HT-29 (cell line): ENCODE measurements at regions not wholly inside any gene's neighbourhood (a gene's known extent, or its start where the extent isn't known, plus 50 kb on each side); places are given as distances from the start of the nearest gene placed in this dataset.
A peak's percentile ranks its signal among the peaks of the same experiment; 100 is the strongest.
"Not testable (repeated sequence)": the region's sequence is repeated elsewhere in the genome, so short reads cannot be mapped to it uniquely, and the experiment has no call there.

Source experiments
- DNase-seq: peaks from one replicate; pipeline ENCODE4 v3.0.0-alpha.2; 2015; ENCODE audit warnings: low spot score

DNA sequence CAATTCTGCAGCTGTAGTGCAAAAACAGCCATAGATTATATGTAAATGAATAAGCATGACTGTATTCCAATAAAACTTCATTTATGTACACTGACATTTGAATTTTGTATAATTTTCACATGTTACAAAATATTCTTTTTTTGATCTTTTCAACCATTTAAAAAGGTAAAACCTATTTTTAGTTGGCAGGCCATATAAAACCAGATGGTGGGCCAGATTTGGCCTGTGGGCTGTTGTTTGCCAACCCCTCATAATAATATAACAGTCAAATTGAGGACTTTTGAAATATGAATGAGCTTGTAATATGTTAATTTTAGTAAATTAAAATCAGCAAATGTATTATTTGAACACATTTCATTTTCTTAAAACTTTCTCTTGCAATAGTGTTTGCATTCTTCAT lies 913.4 kb downstream of the TLE1 start:
- DNase-seq, result no peak

DNA sequence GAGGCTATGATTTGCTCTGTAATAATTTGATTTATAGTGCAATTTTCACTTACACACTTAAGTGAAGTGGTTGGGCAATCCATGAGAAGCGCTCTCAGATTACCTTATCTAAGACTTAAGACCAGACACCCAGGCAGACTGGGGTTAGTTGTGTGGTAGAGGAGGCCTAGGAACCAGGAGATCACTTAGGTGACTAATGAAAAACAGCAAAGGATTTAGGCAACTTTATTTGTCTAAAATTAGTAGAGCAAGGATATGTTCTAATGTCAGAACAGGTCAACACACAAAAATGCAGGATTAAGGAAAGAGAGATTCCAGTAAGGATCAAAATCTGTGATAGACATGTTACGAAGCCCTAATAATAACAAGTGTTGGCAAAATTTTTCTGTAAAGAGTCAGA lies 913.8 kb downstream of the TLE1 start:
- DNase-seq, result no peak

DNA sequence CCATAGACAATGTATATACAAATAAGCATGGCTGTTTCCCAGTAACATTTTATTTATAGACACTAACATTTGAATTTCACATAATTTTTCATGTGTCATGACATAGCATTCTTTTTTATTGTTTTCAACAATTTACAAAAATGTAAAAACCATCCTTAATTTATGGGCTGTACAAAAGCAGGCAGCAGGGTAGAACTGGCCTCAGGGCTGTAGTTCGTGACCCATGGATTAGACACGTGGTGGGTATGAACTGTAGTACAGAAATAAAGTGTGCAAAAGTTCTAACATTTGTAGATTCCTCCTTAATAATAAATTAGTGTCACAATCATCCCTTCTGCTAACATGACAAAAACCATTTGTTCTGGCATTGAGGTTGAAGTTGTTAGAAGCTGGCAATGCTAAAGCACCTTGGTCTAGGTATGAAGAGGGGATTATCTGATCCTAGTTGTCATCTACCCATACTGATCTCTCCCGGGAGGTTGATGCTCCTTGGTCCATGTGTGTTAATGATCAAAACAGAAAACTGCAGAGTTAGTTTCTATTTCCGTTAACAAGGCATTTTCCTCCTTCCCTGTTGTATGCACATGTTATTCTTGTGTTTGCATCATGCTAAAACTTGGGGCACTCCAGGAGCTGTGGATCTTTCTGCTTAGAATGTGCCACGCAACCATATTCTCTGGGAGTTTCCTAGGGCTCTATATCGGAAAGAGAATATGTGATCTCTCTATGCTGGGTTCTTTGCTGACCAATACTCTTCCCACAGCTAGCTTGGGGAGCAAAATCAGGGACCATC lies 917.6 kb downstream of the TLE1 start:
- DNase-seq, result no peak

DNA sequence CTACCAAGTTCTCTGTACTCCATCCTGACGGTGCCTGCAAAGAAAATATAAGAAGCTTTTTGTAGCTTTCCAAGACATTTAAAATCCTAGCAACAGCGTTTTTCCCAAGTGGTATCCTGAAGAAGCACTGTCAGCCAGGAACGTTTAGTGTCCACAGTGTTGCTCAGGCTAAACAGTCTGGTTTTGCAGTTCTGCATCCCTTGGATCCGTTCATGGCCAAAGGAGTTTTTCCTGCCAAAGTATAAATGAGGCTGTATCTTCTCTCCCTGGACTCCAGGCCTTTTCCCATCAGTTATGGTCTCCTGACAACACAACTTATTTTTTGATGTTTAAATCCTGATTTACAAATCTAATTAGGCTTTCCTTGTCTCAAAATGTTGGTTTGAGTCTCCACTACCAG lies 925.8 kb downstream of the TLE1 start:
- DNase-seq, result no peak

DNA sequence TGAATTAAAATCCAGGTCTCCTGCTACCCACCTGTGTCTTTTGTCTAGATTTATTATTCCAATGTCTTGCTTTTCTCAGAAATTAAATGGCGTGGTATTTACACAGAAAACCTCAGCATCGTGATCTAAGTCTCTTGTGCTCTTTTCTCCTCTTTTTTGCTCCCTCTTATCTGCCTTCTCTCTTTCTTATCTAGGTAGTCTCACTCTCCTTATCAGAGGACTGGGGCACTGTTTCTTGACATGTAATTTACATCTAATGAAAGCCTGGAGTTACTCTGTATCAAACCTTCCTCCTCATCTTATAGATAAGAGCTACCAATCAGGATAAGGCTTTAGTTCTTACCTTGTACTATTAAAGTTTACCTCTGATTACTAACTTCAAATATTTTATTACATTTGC lies 933.8 kb downstream of the TLE1 start:
- DNase-seq, result no peak

DNA sequence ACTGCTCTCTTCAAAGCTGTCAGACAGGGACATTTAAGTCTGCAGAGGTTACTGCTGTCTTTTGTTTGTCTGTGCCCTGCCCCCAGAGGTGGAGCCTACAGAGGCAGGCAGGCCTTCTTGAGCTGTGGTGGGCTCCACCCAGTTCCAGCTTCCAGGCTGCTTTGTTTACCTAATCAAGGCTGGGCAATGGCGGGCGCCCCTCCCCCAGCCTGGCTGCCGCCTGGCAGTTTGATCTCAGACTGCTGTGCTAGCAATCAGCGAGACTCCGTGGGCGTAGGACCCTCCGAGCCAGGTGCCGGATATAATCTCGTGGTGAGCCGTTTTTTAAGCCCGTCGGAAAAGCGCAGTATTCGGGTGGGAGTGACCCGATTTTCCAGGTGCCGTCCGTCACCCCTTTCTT lies 942.3 kb downstream of the TLE1 start:
- DNase-seq, result not testable (repeated sequence)

DNA sequence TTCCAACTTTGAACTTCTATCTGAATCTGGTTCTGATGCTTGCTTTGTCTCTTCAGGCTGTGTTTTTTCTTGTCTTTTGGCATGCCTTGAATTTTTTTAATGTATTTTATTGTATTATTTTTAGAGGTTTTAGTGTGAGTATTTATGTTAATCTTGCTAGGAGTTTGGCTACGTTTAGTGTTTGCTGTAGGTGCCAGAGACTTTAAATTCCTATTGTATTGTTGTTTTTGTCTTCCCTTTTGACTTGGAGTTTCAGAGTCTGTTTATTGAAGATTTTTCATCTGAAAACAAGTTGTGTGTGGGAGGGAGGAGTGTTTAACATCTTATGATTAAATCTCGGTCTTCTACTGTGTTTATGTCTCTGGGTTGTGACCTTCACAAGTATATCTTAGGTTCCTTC lies 956.8 kb downstream of the TLE1 start:
- no peak for DNase-seq

DNA sequence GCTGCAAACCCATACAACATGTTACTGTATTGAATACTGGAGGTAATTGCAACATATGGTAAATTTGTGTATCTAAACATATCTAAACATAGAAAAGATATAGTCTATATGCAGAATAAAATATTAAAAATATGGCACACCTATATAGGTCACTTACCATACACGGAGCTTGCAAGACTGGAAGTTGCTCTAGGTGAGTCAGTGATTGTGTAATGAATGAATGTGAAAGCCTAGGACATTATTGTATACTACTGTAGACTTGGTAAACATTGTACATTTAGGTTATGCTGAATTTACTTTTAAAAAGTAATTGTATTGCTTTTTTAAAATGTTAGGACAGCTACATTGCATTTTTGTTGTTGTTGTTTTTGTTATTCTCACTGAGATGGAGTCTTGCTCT lies 968.8 kb downstream of the TLE1 start:
- DNase-seq, result no peak

DNA sequence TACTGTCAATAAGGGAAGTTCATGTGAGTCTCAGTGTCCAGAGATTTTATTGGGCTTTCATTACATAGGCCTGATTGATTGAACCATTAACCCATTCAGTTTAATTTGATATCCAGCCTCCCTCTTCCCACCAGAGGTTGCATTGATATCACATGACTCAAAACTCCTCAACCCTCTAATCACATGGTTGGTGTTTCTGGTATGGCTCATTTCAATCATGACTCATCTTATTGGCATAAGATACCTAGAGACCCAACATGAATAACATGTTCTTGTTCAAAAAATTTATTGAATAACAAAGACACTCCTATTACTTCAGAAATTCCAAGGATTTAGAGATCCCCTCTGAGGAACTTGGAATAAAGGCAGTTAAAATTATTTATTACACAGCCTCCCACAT lies 982.2 kb downstream of the TLE1 start:
- no peak for DNase-seq

DNA sequence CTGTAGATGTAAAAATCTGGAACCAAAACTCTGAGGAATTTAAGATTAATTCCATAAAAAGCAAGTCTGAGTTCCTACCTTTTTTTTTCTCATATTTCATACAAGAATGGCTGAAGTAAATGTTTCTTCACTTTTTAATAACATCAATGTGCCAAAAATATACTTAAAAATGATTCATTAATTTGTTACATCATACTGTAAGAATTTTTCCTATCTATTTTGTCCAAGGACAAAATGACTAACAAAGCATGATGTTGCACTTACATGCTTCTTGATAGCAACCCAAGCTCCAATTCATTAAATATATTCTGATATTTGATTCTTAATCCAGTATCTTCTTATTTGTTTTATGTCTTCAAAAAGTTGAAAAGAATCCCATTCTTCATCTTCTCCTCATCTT lies 988.3 kb downstream of the TLE1 start:
- DNase-seq, result no peak

DNA sequence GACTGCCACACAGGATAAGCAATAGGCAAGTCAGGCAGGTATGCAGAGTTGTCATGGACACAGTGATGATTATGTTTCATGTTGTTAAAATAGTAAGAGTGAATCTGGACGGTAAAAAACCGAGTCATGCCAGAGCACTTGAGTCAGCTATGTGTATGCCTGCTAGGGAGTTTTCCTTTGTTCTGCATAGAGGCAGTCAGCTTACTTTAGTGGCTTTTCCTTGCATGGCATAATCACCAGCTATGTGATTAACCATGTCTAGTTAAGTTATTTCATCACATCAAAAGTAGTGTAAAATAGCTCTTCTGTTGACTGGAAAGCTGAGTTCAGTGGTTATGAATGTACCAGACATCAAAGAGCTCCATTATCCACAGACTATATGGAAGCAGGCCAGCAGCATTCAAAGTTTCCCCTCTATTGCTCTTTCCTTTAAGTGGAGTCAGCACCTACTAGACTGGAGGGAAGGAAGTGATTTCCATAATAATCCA lies 989.8 kb downstream of the TLE1 start:
- no peak for DNase-seq

DNA sequence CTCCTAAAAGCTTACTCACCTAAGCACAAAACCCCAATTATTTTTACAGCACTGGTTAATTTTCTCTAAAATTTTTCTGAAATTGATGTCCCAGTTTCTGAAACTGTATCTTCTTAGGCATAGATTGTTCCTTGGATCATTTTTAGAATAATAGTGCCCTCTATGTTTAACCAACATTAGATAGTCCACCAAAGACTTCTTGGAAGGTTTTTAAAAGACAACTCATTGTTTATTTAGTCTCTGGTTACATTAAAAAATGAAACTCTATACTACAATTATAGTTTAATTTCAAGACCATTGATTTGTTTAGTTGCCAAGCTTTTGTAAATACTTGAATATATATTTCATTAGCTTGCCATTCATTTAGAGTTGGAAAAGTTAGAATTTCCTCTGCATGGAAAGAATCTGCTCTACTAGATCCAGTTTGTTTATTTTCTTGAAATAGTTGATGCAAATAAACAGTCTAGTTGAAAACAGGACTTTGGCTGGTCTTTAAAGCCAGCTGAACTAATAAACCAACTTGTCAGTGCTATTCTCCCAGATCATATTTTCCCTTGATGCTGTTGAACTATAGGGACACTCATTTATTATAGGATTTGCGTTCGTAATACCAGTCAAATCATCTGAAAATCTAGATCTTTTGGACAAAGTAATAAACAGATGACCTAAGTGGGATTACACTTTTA lies 990.5 kb downstream of the TLE1 start:
- DNase-seq, result no peak

DNA sequence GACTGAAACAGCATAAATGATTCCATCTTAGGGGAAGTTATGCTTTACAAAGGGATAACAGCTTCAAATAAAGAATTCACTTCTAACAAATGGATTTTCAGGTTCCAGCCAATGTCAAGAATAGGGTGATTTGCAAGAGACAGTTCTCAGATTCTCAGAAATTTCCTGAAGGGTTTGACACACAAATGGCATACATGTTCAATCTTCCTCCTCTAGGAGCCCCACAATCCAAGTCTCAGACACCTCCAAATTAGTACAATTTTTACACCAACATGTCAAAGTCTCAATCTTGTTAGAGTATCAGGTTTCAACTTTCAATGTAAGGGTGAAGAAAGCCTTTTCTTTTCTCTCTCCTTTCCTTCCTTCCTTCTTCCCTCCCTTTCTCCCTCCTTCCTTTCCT lies 996.6 kb downstream of the TLE1 start:
- no peak for DNase-seq

DNA sequence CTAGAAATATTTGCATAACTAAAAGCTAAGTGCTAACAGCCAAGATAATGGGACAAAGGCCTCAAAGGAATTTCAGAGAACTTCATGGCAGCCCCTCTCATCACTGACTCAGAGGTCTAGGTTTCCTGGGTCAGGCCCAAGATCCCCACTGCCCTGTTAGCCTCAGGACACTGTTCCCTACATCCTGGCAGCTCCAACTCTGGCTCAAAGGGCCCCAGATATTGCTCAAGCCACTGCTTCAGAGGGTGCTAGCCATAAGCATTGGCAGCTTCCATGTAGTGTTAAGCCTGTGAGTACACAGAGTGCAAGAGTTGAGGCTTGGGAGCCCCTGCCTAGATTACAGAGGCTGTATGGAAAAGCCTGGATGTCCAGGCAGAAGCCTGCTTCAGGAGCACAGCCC lies 998.1 kb downstream of the TLE1 start:
- DNase-seq, result no peak

DNA sequence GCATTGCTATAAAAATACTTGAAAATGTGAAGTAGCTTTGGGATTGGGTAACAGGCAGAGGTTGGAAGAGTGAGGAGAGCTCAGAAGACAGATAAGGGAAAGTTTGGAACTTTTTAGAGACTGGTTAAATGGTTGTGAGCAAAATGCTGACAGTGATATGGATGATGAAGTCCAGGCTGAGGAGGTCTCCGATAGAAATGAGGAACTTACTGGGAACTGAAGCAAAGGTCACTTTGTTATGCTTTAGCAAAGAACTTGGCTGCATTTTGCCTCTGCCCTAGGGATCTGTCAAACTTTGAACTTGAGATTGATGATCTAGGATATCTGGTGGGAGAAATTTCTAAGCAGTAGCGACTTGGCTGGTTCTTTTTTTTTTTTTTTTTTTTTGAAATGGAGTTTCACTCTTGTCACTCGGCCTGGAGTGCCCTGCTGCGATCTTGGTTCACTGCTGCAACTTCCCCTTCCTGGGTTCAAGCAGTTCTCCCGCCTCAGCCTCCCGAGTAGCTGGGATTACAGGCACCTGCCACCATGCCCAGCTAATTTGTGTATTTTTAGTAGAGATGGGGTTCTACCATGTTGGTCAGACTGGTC lies 998.9 kb downstream of the TLE1 start:
- DNase-seq, result no peak

DNA sequence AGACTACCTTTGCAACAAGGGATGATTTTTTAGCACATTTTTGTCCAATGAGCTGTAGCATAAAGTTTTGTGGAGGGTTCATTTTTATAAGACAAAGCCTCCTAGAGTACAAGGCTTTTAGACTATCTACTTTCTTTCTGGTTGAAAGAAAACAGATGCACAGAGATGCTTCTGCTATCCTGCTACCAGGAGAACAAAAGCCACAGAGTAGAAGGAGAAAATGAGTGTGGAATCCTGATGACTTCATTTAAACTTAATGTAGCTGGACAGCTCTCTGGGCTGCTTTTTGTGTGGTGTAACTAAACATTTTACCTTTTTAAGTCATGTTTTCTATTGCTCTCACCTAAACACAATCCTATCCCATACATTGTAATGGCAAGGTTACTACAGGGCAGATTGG lies 1009.4 kb downstream of the TLE1 start:
- DNase-seq, result no peak

DNA sequence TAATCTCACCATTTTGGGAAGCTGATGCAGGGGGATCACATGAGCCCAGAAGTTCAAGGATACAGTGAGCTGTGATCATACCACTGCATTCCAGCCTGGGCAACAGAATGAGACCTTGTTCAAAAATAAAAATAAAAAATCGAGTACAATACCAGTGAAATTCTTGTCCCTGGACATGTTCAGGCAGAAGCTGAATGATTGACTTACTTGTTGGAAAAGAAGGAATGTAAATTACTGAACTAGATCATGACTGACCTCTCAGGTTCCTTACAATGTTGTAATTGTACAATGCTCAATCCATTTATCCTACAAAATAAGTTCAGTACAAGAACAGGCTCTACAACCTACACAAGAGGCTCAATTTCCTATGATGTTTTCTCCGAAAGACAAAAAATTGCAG lies 1010.4 kb downstream of the TLE1 start:
- no peak for DNase-seq

DNA sequence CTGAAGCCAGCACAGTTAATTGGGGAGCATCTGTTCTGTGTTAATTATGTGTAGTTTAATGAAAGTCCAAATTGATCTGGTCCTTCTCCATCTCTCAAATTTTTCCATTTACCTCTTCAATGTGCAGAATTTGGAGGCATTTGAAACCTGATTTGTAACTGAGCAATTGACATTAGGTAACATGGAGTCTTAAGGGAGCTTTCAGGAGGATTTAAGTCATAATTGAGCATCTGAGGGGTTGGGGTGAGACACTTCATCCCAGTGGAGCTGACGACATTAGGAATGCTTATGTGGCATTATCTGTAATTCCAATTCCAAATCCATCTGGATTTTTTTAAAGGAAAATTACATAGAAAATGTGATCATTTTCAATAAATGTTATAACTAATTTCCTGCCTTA lies 1015.9 kb downstream of the TLE1 start:
- DNase-seq, result no peak

DNA sequence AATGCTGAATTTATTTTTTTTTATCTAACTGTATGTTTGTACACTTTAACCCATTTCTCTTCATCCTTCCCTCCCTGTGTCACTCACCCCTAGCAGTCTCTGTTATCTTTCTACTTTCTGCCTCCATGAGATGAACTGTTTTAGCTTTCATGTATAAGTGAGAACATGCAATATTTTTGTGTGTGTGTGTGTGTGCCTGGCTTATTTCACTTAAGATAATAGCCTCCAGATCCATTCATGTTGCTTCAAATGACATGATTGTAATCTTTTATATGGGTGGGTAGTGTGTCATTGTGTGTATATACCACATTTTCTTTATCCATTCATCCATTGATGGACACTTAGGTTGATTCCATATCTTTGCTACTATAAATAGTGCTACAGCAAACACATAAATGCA lies 1023.9 kb downstream of the TLE1 start:
- no peak for DNase-seq

DNA sequence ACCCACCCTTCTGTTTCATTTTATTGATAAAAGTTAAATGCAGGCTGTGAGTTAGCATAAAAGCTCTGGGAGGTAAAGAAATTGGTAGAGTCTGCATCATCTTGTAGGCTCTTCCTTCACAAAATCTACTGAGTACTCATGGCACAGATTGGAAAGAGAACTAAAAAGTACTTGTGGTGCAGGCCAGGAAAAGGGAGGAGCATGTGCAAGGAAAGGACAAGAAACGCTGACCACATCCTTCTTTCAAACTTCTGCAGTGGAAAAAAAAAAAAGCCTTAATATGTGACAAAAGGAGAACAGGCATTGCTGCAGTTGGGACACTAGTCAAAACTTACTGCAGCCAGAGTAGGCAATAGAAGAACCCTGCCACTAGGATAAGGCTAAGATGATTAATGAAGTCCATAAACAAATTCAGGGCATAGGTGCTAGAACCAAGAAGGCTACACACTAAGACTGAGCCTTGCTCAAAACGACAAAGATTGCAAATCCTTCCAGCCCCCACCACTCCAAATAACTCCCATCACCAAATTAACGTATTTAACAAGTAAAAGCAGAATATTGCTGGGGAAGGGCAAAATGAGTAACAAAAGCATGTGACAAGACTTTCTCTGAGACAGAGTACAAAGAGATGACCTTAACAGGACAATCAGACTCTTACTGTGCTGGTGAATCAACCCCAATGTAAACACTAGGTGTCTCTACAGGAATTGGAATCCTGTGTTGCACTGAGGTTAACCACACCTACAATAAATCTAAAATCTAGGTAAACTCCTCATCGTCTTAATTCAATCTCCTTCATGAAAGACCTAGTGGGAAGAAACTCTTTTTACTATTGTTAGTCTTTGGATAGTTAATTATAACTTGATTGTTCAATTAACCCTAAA lies 1024.8 kb downstream of the TLE1 start:
- DNase-seq, result peak; percentile 23

DNA sequence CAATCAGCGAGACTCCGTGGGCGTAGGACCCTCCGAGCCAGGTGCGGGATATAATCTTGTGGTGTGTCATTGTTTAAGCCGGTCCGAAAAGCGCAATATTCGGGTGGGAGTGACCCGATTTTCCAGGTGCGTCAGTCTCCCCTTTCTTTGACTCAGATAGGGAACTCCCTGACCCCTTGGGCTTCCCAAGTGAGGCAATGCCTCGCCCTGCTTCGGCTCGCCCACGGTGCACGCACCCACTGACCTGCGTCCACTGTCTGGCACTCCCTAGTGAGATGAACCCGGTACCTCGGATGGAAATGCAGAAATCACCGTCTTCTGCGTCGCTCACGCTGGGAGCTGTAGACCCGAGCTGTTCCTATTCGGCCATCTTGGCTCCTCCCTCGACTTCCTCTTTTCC lies 1029.6 kb downstream of the TLE1 start:
- not testable (repeated sequence) for DNase-seq

DNA sequence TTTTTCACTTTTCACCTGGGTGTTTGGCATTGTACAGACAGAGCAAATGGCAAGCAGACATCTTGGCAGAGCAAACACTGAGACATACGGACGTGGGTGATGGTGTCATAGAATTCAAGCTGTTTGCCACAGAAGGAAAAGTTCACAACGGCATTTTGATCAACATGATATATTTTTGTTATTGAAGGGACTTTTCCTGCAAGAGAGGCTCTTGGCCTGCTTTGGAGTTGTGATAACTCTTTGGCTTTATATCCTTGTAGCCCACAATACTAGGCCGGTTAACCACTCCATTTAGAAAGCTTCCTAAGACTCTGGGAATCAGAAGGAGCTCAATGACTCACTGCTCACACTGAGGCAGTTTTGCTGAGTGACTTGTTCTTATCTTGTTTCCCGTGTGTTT lies 1038.3 kb downstream of the TLE1 start:
- no peak for DNase-seq
